ENCODE measurements at regions not wholly inside any gene's neighbourhood (a gene's known extent, or its start where the extent isn't known, plus 50 kb on each side); places are given as distances from the start of the nearest gene placed in this dataset.

DNA sequence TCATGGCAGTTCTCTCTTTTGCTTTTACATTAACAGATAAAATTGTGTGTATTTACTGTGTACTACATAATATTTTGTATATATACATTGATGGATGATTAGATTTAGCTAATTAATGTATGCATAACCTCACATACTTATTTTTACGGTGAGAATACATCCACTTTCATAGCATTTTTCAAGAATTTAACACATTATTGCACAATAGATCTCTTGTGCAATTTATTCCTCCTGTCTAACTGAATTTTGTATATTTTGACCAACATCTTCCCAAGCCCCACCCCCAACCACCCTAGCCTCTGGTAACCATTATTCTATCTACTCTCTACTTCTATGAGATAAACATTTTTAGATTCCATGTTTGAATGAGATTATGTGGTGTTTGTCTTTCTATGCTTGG is 194.7 kb downstream of the RBM26 start:
- Histone ChIP-seq H3K4me3 (no peak overlapping the region), H3K9me3 (no peaks in the 10 kb centered on the region), H3K4me1 (no peaks in the 10 kb centered on the region), H3K27ac (no peak overlapping the region), H3K36me3 (no peaks in the 10 kb centered on the region), H3K27me3 (no peaks in the 10 kb centered on the region)
- intact Hi-C loops (cut with DNase I): no loop called here
- DNase-seq: no peak
- no peak for TF ChIP-seq CTCF (IDR thresholded peaks at IDR 0.05)
- no peak for ATAC-seq

DNA sequence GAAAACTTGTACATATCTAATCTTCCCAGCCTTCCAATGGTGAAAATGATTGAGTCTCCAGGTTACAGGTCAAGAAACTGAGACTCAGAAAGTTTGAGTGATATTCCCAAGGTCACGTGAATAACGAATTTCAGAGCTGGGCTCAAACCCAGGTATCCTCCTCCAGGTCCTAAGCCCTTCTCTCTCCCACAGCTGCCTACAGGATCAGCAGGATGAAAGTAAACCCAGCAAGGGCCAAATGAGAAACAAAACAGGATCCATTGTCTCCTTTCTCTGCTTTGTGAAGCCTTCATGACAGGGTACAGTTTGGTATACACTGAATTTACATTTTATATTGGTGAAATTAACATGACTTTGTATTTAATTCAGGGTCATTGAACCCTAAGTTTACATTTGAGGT is 208.1 kb downstream of the RBM26 start:
- intact Hi-C loops (cut with DNase I): no loop called here
- Histone ChIP-seq H3K27ac (no peak overlapping the region), H3K4me3 (no peak overlapping the region), H3K4me1 (no peaks in the 10 kb centered on the region), H3K9me3 (no peaks in the 10 kb centered on the region), H3K36me3 (no peaks in the 10 kb centered on the region), H3K27me3 (no peaks in the 10 kb centered on the region)
- DNase-seq (no peak), ATAC-seq (no peak)
- TF ChIP-seq CTCF (IDR thresholded peaks at IDR 0.05): no peak

GRCh38 chr13:79196843-79197242 is 209.2 kb downstream of the RBM26 start:
- no peak for TF ChIP-seq CTCF (IDR thresholded peaks at IDR 0.05)
- Histone ChIP-seq H3K36me3 (no peaks in the 10 kb centered on the region), H3K4me1 (no peaks in the 10 kb centered on the region), H3K9me3 (no peaks in the 10 kb centered on the region), H3K27ac (no peak overlapping the region), H3K4me3 (no peak overlapping the region), H3K27me3 (no peaks in the 10 kb centered on the region)
- DNase-seq (no peak), ATAC-seq (no peak)
- intact Hi-C loops (cut with DNase I): no loop called here

DNA sequence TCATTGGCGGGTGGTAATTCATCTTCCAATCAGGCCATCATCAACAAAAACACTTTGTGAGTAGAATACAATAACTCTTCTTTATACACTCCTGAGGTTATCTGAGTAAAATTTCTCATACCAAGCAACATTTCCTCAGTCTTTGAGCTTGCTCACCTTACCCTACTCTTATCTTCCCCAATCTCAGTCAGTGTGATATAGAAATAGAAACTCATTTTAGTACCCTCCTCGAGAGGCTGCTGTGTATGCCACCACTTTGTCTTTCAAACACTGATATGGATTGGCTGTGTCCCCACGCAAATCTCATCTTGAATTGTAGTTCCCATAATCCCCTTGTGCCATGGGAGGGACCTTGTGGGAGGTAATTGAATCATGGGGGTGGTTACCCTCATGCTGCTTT is 209.7 kb downstream of the RBM26 start:
- no peaks in the 10 kb centered on the region for H3K4me1 ChIP-seq
- no peak for ATAC-seq
- no peak for TF ChIP-seq CTCF (IDR thresholded peaks at IDR 0.05)
- no peaks in the 10 kb centered on the region for H3K36me3 ChIP-seq
- H3K27me3 ChIP-seq: no peaks in the 10 kb centered on the region
- intact Hi-C loops (cut with DNase I): no loop called here
- H3K9me3 ChIP-seq: no peaks in the 10 kb centered on the region
- no peak overlapping the region for H3K4me3 ChIP-seq
- H3K27ac ChIP-seq: no peak overlapping the region
- DNase-seq: no peak

DNA sequence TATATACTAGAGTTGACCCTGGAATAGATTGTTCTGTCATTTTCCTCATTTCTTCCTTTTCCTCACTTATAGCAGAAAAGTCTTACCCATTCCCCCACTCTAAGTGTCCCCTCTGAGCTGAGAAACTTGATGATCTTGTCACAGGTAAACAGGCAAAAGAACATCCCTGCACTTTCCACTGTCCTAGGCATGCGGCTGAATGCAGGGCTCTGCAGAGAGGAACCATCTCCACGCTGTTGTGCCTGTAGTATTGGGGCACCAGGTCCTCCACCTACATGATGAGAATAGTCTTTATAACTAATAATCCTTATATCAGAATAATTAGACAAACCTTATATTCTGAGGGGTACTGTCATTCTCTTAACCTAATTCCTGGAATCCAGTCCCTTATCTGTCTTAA is 211.3 kb downstream of the RBM26 start:
- intact Hi-C loops (cut with DNase I): no loop called here
- Histone ChIP-seq H3K4me3 (no peak overlapping the region), H3K4me1 (no peaks in the 10 kb centered on the region), H3K36me3 (no peaks in the 10 kb centered on the region), H3K27me3 (no peaks in the 10 kb centered on the region), H3K9me3 (no peaks in the 10 kb centered on the region), H3K27ac (no peak overlapping the region)
- DNase-seq (no peak), ATAC-seq (no peak)
- TF ChIP-seq CTCF (IDR thresholded peaks at IDR 0.05): no peak
